ENCODE measurements at regions not wholly inside any gene's neighbourhood (a gene's known extent, or its start where the extent isn't known, plus 50 kb on each side); places are given as distances from the start of the nearest gene placed in this dataset.

DNA sequence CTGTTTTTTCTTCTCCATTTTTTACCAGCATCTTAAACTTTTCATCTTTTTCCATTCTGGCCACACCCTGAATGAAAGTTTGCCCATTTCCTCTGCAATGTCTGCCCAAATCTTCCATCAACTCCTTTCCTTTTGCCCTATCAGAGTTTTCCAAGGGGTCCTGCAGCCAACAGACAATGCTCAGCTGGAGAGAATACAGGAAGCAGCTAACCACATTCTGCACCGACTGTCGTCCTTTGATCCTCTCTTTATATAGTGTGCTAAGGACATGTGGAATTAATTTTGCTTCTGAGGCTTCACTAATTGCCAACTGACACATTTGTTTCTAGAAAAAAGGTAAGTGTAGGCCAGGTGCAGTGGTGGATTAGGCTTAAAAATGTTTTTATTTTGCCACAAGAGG, 50.5 kb upstream of the DLX2 start:
- no peak for DNase-seq (ENCODE audit: low read depth in 2 of 2)

DNA sequence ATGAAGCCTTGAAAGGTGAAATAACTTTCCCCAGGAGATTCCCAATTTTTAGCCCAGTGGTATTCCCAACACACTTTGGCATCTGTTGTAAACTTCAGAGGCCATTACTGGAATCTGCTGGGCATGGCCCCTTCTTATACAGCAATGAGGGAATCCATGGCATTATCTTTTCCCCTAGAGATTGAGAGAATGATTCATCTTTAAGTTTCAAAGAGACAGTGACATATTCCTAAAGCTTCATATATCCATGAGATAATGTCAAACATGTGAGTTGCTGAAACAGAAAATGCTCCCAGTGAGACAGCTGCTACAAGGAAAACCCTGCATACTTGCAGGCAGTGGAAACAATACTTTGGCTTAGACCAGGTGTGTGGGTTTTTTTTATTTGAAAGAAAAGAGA, 51.1 kb upstream of the DLX2 start:
- no peak for DNase-seq (ENCODE audit: low read depth in 2 of 2)

DNA sequence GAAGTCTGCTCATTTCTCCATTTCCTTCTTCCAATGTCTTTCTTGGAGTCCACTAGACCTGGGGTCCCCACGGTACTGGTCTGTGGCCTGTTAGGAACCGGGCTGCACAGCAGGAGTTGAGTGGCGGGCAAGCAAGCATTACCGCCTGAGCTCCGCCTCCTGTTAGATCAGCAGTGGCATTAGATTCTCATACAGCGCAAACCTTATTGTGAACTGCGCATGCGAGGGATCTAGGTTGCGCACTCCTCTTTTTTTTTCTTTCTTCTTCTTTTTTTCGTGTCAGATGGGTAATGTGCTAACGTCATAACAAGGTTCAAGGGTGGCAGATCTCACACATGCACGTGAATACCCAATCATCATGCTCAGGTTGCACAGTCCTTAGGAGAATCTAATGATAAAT, 53.1 kb upstream of the DLX2 start:
- no peak for DNase-seq (ENCODE audit: low read depth in 2 of 2)

DNA sequence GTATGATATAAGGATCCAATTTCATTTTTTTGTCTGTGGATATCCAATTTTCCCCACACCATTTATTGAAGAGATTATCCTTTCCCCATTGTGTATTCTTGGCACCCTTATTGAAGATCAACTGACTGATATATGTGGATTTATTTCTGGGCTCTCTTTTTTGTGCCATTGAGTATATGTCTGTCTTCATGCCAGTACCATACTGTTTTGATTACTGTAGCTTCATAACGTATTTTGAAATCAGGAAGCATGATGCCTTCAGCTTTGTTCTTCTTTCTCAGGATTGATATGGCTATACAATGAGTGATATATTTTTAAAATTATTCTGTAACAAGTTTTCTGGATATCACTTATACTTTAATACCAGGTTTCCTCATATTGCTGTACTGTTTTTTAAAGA, 58.1 kb upstream of the DLX2 start:
- DNase-seq (ENCODE audit: low read depth in 2 of 2), result no peak

DNA sequence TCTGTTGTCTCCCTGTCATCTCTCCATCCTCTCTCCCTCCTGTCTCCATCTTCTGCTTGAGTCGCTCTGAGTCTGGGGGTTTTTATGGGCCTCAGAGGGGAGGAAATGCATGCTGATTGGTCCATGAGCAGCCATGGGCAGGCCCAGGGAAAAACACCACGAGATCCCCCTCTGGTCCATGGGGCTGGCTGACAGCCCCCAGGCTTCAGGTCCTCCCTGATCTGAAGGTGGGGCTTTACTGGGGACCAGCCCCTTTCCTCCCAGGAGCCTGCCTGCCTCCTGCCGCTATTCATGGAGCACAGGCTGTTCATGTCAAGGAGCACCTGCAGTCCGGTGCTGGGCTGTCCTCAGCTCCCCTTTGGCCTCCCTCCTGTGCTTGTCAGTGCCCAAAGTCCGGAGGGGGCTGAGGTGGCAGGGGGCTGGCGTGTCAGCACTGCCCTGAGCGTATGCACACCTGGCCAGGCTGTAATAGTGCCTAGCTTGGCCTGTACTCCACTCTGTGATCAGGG, 59.6 kb upstream of the DLX2 start:
- no peak for DNase-seq (ENCODE audit: low read depth in 2 of 2)

DNA sequence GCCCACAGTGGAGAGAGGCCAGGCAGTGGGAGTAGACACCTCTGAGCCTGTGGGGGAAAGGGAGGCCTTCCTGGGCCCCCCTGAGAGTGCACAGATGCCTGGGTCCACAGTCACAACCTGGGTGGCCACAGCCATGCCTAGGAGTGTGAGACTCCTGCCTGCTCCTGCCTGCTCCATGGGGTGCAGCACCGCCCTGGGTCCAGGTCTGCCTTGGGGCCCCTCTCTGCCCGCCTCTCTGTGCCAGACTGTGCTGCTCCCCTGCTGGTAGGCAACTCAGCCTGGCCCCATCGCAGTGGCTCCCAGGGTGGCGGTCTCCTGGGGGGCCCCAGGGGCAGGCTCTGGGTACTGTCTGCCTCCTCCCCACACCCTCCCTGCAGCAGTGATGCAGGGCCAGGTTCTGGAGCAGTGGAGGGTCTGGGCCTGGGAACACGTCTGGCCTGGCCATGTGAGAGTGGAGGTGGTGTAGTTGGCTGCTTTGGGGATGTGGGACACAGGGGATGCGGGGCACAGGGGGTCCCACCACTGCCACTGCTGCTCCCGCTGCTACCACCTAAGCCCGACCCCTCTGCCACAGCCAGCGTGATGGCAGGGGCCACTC, 60.1 kb upstream of the DLX2 start:
- no peak for DNase-seq (ENCODE audit: low read depth in 2 of 2)

DNA sequence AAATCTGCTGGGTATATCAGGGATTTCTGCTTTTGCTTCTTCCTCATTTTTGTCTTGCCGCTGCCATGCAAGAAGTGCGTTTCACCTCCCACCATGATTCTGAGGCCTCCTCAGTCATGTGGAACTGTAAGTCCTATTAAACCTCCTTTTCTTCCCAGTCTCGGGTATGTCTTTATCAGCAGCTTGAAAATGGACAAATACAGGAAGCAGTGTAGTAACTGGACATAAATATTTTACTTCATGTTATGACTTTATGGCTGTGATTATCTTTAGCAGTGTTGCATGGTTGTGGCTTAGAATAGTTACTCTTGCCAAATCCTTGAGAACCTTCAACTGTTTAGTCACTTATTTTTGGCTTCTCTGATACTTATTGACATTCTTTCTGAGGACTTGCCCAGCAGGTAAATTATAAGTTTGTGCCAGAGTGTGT, 66.2 kb upstream of the DLX2 start:
- no peak for DNase-seq (ENCODE audit: low read depth in 2 of 2)

DNA sequence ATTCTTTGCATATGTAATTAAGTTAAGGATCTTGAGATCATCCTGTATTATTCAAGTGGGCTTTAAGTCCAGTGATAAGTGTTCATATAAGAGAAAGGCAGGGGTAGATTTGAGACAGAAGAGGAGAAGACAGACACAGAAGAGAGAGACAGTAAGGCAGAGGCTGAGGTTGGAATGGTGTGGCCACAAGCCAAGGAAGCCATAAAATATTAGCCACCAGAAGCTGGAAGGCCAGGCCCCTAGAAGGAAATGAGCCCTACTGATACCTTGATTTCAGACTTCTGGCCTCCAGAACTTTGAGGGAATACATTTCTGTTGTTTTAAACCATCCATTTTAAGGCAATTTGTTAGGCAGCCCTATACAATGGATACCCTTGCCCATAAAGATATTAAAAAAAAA, 66.9 kb upstream of the DLX2 start:
- DNase-seq (ENCODE audit: low read depth in 2 of 2), result no peak

DNA sequence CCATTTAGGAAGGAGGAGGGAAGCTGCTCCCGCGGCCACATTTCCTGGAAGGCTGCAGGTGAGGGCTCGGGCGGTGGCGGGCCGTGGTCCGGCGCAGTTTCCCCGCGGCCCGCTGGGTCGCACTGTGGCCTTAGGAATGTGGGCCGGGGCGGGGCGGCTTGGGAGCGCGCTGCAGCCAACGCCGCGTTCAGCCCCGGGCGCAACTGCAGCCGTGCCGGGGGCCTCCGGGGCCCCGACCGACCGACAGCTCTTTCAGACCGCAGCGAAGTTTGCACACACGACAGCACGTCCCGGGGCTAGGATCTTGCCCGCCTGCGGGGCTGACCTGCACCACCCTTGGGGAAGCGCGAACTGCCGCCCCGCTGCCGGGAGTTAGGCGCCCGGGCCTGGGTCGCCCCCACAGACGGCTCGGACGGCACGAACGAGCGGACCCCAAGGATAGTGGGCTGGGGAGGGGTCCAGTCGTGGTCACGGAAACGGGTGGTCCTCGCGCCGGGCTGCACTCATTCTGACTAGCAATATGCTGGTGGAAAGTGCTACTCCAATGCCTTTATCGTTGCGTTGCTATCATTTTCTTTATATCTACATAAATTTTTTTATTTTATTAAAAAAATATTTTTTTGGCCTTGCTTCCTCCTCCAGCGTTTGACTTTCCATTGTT, 69.9 kb upstream of the DLX2 start:
- DNase-seq (ENCODE audit: low read depth in 2 of 2), result peak; percentile 26 to 40

DNA sequence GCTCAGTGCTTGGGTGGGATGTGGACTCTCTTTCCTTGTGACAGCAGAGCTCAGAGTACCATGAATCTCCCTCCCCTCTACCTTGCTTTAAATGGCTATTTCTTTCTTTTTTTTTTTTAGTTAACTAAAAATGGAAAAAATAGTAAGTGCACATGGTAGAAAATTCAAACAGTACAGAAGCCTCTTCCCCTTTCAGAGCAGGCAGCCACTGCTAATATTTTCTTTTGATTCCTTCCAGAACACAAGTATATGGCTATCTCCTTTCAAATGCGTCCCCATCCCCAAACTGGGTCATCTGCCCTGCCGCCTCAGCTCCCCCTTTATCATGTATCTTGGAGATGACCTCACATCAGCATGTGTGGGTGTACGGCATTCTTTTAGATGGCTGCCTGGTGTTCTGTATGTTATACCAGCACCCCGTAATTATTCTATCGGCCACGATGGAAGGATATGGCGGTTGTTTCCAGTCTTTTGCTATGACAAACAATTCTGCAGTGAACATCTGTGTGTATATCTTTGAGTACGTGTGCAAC, 70.5 kb upstream of the DLX2 start:
- no peak for DNase-seq (ENCODE audit: low read depth in 2 of 2)

DNA sequence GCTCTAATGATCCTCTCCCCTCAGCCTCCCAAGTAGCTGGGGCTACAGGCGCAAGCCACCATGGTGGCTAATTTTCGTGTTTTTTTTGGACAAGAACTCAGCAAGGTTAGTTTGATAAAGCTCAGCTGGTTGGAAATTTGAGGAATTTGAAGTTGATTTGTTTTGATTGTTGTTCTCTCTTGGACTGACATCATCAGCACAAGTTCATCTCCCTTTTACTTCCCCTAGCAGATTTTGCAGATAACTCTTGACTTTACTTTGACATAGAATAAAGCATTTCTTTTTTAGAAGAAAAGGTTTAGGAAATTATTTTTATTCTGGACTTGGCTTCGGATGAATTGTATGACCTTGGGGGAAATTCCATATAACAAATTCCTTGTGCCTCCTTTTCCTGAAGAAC, 74.9 kb upstream of the DLX2 start:
- DNase-seq (ENCODE audit: low read depth in 2 of 2), result no peak

DNA sequence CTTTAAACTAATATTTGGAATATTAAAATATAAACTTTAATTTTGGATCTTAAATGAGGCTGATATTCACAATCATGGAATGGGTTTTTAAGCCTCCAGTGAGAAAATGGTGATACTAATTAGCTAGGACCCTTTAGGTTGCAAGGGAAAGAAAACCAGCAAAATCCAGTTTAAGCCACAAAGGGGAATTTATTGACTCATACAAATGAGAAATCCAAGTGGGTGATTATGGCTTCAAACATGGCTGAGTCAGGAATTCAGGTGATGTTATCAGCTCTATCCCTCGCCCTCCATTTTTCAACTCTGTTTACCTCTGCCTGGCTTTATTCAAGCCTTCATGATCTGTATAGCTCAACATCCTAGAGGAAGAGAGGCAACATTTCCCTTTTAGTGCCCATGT, 75.3 kb upstream of the DLX2 start:
- no peak for DNase-seq (ENCODE audit: low read depth in 2 of 2)

DNA sequence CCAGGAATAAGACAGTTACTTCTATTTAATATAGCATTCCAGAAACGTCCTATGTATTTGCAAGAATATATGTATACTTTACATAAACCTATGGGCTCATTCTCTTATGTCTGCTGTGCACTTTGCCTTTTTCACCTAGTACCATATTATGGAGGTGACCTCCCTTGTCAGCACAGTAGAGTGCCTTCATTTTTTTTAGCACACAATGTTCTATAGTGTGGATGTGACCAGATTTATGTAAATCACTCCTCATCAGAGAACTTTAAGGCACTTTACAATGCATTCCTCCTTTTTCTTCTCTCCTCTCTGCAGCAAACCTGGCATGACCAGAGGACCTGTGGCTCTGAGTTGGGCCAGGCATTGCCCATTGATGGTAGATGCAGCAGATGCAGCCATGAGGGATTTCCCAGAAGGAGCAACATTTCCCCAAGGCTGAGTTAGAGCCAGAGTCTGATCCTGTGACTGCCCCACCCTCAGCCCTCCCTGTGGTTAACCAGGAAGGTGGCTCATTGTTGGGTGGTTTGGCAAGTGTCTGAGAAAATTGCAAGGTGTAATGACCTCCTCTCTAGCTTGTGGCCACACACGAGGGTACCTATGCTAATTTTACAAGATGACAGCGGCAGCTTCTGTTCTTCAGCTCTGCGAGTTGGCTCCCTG, 76.5 kb upstream of the DLX2 start:
- peak; percentile 14 to 18 for DNase-seq (ENCODE audit: low read depth in 2 of 2)

DNA sequence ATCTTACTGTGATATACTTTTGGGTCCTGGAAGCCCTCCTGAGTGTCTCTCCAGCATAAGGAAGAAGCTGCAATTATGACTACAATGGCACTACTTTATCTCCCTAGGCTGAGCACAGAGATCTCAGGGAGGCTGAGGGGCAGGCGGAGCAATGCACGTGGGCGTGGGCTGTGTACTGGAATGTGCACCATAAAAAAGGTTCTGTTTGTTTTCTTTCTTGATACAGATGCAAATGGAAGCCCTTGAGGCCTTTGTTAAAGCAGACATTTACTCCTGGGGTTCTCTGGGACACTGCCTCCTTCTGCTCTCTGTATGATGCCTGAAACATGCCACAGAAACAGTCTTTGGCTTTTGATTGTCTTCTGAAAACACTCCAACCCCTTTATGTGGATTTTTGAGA, 79.1 kb upstream of the DLX2 start:
- no peak for DNase-seq (ENCODE audit: low read depth in 2 of 2)

DNA sequence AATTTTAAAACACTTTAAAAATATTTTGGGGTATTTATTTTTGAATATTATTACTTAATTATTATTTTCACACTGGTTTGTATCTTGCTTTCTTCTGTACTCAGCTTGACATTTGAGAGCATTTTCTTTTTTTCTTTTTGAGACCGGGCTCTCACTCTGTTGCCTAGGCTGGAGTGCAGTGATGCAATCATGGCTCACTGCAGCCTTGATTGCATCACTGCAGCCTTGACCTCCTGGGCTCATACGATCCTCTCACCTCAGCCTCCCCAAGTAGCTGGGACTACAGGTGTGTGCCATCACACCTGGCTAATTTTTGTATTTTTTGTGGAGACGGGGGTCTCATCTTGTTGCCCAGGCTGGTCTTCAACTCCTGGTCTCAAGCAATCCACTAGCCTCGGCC, 79.9 kb upstream of the DLX2 start:
- DNase-seq (ENCODE audit: low read depth in 2 of 2), result no peak

DNA sequence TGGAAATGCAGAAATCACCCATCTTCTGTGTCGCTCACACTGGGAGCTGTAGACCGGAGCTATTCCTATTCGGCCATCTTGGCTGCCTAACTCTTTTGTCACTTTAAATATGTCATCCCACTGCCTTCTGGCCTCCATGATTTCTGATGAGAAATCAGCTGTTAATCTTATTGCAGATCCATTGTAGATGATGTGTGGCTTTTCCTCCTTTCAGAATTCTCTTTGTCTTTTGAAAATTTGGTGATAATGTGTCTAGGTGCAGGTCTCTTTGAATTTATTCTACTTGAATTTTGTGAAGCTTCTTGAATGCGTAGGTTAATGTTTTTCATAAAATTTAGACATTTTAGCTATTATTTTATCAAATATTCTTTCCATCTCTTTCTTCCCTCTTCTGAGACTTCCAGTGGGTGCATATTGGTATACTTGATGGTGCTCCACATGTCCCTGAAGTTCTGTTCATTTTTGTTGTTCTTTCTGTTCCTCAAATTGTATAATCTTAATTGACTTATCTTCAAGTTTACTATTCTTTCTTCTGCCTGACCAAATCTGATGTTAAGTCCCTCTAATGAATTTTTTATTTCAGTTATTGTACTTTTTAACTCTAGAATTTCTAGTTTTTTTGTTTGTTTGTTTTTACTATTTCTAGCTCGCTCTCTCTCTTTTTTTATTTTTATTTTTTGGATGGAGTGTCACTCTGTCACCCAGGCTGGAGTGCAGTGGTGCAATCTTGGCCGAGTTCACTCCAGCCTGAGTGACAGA, 90.8 kb upstream of the DLX2 start:
- no peak for DNase-seq (ENCODE audit: low read depth in 2 of 2)

DNA sequence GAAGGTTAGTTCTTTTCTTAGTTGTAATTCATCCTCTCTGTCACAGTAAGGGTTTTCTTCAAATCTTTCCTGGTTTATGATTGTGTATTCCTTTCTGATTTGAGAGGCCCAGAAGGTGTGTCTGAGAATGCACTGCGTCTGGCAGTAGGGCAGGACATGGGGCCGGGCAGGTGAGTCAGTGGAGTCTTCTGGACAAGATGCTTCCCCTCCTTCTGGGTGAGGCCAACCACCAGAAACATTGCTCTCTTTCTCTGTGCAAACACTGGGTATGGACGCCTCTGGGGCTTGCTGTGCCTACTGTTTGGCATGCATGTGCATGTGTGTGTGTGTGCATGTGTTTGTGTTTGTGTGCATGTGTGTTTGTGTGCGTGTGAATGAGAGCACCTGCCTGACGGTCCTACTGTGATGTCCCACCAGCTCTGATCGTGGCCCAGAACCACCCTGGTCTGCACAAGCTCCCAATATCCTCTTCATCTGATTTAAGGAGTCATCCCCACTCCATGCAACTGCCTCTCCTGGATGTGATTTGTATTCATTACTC, 93.2 kb upstream of the DLX2 start:
- DNase-seq (ENCODE audit: low read depth in 2 of 2), result no peak

DNA sequence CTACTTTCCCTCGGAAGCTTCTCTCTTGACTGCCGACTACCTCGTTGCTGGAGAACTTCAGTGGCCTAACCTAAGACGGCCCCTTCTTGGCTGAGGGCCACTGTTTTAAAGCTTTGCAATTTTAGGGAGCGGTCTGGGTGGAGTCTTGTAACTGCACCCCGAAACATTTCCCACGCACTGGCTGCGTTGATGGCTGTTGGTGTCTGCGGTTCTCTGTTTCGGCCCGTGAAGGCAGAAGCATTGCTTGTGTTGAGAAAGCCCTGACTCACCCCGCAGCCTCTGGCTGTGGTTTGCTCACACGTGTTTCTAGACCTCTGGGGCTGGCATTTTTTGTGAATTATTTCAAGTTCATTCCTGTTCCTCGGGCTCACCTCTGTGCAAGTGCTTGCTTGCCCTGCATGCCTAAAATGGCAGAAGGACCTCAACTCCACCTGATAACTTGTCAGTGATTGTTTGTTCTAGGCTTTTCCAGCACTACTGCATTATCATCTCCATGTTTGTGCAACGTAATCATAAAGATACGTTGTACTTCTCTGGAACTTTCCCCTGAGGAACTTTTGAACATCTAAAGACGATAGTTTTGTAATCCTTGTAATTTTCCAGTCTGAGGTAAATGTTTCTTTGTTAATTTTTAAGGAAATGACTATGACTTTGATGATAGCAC, 94.2 kb upstream of the DLX2 start:
- peak; percentile 24 to 36 for DNase-seq (ENCODE audit: low read depth in 2 of 2)

DNA sequence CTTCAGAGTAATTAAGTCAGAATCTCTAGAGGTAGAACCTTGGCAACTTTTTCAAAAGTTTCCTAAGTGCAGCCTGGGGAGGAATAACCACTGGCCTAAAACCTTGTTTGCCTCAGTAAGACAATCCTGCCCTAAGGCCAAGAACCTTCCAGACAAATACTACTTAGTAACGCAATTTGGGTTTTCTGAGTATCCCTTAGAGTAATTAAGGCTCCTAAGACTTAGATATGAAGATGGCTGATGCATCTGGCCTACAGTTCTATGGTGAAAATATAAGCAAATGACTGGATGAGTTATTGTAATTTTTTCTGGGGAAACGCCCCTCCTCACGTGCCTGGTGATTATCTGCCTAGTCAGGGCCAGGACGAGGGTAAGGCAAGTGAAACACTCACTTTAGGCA, 95.7 kb upstream of the DLX2 start:
- DNase-seq (ENCODE audit: low read depth in 2 of 2), result no peak

DNA sequence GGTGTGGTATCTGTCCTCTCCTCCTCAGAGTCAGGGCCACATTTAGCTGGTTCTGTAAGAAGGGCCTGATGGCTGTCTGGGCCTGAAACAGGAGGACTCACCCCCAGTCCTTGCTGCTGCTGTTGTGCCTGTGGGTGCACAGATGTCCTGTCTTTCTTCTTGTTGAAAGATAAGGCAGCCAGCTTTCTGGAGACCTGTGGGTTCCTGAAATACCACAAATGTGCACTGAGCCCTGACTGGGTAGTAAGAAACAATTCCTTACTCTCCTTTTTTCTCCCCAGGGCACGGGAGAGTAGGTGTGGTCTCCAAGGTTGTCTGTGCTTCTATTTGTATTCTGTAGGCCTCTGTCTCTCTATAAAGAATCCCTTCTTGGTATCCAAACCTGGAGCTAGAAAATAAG, 96.2 kb upstream of the DLX2 start:
- DNase-seq (ENCODE audit: low read depth in 2 of 2), result no peak

DNA sequence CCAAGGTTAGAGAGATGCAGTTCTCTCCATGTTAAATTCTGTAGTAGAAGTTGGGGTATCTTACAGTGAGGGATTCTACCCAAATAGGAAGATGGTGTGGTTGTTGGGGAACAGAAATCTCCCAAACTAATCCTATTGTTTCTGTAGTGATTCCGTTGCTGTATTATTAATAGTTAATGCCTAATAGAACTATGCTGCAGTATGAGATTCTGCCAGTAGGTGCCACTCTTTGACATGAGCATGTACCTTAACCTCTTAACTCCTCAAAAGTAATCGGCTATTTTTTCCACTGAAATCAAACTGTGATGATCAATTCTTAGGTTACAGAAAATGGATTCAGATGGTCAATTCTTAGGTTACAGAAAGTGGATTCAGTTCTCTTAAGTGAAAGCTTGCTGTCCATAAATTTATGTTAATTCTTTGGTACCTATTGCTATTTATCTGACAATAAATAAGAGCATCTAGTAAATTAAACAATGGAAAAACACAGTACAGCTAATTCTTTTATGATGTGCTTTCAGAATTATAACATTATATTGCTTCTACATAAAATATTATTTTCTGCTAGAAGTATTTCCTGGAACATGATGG, 97.9 kb upstream of the DLX2 start:
- no peak for DNase-seq (ENCODE audit: low read depth in 2 of 2)
